ENCODE measurements at regions not wholly inside any gene's neighbourhood (a gene's known extent, or its start where the extent isn't known, plus 50 kb on each side); places are given as distances from the start of the nearest gene placed in this dataset.

- Histone ChIP-seq H3K4me1 (no peaks in the 10 kb centered on the region), H3K9me3 (no peaks in the 10 kb centered on the region), H3K27me3 (ENCODE audit: insufficient read depth in 3 of 3, low read length in 2 of 3) (peaks cover 0 to 6% (median 0%) of the 10 kb centered on the region in 3 donors), H3K36me3 (ENCODE audit: insufficient read depth in 1 of 2, low read depth in 1 of 2) (no peaks in the 10 kb centered on the region), H3K4me3 (no peak overlapping the region), H3K27ac (no peak overlapping the region)
- TF ChIP-seq, protein P1, sequence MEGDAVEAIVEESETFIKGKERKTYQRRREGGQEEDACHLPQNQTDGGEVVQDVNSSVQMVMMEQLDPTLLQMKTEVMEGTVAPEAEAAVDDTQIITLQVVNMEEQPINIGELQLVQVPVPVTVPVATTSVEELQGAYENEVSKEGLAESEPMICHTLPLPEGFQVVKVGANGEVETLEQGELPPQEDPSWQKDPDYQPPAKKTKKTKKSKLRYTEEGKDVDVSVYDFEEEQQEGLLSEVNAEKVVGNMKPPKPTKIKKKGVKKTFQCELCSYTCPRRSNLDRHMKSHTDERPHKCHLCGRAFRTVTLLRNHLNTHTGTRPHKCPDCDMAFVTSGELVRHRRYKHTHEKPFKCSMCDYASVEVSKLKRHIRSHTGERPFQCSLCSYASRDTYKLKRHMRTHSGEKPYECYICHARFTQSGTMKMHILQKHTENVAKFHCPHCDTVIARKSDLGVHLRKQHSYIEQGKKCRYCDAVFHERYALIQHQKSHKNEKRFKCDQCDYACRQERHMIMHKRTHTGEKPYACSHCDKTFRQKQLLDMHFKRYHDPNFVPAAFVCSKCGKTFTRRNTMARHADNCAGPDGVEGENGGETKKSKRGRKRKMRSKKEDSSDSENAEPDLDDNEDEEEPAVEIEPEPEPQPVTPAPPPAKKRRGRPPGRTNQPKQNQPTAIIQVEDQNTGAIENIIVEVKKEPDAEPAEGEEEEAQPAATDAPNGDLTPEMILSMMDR (IDR thresholded peaks at IDR 0.05) = no peak
- ATAC-seq = no peak
- intact Hi-C loops (cut with DNase I) = no loop called here
- WGBS, 3 donors = 88 to 95% (median 95%) methylated on average over 24 to 54 of the region's 54 CpGs
- DNase-seq = no peak
These were observed 75.1 kb downstream of the NUDT10 start for GRCh38 chrX:51407520-51408409.

GRCh38 chrX:51406688-51407519, 74.3 kb downstream of the NUDT10 start:
- H3K36me3 ChIP-seq (ENCODE audit: insufficient read depth in 1 of 2, low read depth in 1 of 2) = no peaks in the 10 kb centered on the region
- 91 to 97% (median 94%) methylated on average over 33 to 54 of the region's 54 CpGs for WGBS, 3 donors
- H3K27me3 ChIP-seq (ENCODE audit: insufficient read depth in 3 of 3, low read length in 2 of 3) = no peaks in the 10 kb centered on the region
- DNase-seq (no peak), ATAC-seq (no peak)
- intact Hi-C loops (cut with DNase I) = no loop called here
- H3K4me1 ChIP-seq = no peaks in the 10 kb centered on the region
- no peak overlapping the region for H3K4me3 ChIP-seq
- no peaks in the 10 kb centered on the region for H3K9me3 ChIP-seq
- H3K27ac ChIP-seq = no peak overlapping the region
- TF ChIP-seq, protein P1 (IDR thresholded peaks at IDR 0.05) = no peak

DNA sequence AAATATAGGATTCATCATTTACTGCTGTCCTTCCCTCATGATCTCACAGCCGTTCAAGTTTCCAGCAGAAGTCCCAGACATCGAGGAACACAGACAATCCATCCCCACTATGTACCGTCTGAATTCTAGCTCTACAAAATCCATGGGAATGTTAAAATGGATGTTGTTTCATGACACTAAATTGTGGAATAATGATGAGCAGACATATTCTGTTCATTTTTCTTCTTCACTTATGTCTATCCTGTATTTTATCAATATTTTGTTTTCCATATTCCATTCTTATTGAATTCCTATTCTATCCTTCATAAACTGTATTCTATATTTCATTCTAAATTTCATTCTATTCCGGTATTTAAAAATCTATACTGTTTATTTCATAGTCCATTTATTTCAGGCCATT, 71.8 kb downstream of the NUDT10 start:
- TF ChIP-seq, protein P1 (IDR thresholded peaks at IDR 0.05) = no peak
- Histone ChIP-seq H3K4me3 (no peak overlapping the region), H3K36me3 (ENCODE audit: insufficient read depth in 1 of 2, low read depth in 1 of 2) (no peaks in the 10 kb centered on the region), H3K27ac (no peak overlapping the region), H3K27me3 (ENCODE audit: insufficient read depth in 3 of 3, low read length in 2 of 3) (no peaks in the 10 kb centered on the region), H3K4me1 (no peaks in the 10 kb centered on the region), H3K9me3 (no peaks in the 10 kb centered on the region)
- WGBS, 3 donors = 80 to 91% (median 89%) methylated on average over 4 of the region's 4 CpGs
- intact Hi-C loops (cut with DNase I) = no loop called here
- no peak for ATAC-seq
- no peak for DNase-seq

GRCh38 chrX:51395810-51396728, 63.4 kb downstream of the NUDT10 start:
- Histone ChIP-seq H3K27ac (no peak overlapping the region), H3K9me3 (no peaks in the 10 kb centered on the region), H3K36me3 (ENCODE audit: insufficient read depth in 1 of 2, low read depth in 1 of 2) (no peaks in the 10 kb centered on the region), H3K4me3 (peak overlapping the region; percentile 51), H3K27me3 (ENCODE audit: insufficient read depth in 3 of 3, low read length in 2 of 3) (peaks cover 0 to 7% (median 2%) of the 10 kb centered on the region in 3 donors), H3K4me1 (no peaks in the 10 kb centered on the region)
- TF ChIP-seq, protein P1 (IDR thresholded peaks at IDR 0.05) = no peak
- DNase-seq (no peak), ATAC-seq (no peak)
- WGBS, 3 donors = 2 to 24% (median 3%) methylated on average over 33 to 50 of the region's 50 CpGs
- intact Hi-C loops (cut with DNase I) = no loop called here
